Fibroblast of skin of left biceps (primary cell): ENCODE measurements at regions not wholly inside any gene's neighbourhood (a gene's known extent, or its start where the extent isn't known, plus 50 kb on each side); places are given as distances from the start of the nearest gene placed in this dataset.

Source experiments
- DNase-seq, 2 experiments: peaks; one replicate each; pipeline ENCODE4 v3.0.0-alpha.2; 2013; ENCODE audit warnings: low read depth in 2 of 2

DNA sequence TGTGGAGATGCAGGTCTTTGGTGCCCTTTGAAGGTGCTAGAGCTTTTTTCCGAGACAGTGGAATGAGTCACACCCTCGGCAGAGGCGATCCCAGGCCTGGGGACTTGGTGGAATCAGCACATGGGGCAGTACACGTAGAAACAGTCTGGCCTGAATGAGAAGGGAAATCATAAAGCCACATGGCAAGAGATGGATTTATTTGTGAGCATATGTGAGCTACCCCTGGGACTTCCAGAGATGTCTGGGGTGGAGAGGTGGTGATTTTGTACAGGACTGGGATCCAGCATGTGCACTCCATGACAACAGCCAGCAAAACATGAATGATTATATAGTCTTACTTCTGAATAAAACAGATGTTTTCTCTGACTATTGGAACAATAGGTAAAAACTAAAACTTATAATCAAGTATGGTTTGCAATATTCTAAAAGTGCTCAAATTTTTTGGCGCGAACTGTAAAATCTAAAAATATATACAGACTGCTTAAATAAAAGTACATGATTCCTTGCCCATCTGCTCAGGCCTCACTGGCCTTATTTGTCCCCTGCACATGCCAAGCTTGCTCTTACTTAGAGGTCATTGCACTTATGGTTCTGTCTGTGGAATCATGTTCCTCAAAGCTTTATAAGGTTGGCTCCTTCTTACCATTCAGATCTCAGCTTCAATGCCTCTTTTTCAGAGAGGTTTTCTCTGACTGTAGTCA is 54.7 kb upstream of the SMARCA2 start:
- no peak for DNase-seq

DNA sequence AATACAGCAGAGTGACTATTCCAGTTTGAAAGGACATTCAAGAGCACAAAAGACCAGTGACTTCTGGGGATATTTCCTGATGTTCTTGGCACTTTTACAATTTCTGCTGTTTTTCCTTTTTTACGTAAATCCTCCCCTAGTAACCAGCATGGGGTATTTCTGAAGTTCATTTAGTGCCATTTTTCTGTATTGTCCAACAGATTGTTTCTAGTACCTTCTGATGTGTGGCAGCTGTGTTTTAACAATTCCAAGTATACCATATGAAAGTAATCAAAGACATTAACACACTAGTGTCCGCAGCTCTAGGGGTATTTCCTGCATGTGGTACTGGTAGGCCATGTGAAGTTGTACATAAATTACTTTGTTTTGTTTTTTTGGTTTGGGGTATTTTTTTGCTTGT is 53.0 kb upstream of the SMARCA2 start:
- no peak for DNase-seq

DNA sequence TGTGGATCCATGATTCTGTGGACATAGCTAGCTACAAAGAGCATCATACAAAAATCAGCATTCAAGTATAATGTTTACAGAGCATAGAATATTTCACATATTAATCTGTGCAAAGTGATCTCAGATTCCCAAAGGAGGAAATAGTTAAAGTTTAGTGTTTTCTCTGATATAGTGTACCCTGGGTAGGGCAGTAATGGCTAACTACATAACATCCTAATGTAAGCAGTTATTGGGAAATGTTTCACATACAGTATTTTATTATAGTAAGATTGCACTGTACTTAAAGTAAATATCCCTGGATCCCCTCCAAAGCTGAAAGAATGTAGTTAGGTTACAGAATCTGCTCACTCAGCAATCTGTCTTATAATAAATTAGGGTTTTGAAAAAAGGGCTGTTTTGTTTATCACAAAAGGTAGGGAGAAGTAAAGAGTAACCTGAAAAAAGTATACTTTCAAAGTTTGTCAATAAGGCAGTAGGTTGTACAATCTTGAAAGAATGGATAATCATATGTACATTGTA is 52.5 kb upstream of the SMARCA2 start:
- DNase-seq, result no peak

DNA sequence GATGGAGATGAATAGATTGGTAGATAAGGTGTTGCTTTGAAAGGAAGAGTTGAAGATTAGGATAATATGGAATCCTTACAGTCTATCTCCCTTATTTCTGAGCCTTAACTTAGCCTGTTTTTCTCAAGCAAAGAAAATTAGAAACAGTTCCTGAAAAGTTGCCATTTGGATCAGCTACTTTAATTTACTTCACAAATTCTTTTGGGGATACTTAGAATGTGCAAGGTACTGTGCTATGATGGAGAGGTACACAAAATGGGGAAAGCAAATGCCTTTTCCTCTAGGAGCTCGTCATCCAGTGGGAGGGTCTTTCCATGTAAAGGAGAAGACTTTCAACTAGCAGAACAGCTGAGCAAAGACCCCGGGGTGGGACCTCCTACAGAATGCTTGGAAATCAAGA is 51.1 kb upstream of the SMARCA2 start:
- DNase-seq, result no peak
